SHP77 (cell line): ENCODE measurements at regions not wholly inside any gene's neighbourhood (a gene's known extent, or its start where the extent isn't known, plus 50 kb on each side); places are given as distances from the start of the nearest gene placed in this dataset.
"Not testable (repeated sequence)": the region's sequence is repeated elsewhere in the genome, so short reads cannot be mapped to it uniquely, and the experiment has no call there.

Experiments used
- DNase-seq, 2 experiments: peaks; one replicate each; lab custom pipeline; 2025; lab: John Stamatoyannopoulos, UW

DNA sequence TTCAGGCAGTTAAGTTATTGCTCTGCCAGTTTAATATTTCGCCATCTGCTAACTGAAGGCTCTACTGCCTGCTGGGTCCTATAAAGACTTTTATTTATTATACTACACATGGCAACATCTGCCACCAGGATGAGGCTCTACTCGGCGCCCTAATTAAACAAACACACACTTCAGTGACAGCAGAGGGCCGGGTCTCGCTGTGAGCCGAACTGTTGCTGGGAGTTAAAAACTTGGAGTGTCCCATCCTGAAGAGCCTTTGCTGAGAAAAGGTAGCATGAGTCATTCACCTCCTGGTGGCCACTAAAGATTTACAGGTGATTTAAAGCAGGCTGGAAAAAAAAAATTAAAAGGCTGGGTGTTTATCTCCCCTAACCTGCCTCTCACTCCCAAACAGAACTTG, 183.7 kb downstream of the NPIPA8 start:
- DNase-seq = not testable (repeated sequence)

GRCh38 chr16:18148132-18148531, 188.4 kb downstream of the NPIPA8 start:
- DNase-seq = not testable (repeated sequence)

- DNase-seq = not testable (repeated sequence)
These were observed 189.9 kb downstream of the NPIPA8 start for GRCh38 chr16:18146601-18147142.

DNA sequence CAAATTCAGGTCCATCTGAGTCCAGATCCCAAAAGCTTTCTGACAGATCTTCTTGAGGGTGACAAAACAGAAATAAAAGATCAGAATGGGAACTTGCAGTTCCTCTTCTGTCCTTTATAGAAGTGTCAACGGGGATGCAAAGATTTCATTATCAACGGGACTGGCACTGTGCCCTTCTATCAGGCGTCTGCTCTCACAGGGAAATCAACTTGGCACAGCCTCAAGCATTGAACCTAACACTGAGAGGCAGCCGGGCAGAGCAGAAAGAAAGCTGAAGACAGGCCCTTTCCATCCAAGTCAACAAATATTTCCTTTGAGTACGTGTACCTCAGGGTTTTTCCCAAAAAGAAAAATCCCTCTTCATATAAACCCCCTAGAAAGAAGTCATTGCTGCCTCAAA, 194.5 kb downstream of the NPIPA8 start:
- not testable (repeated sequence) for DNase-seq

DNA sequence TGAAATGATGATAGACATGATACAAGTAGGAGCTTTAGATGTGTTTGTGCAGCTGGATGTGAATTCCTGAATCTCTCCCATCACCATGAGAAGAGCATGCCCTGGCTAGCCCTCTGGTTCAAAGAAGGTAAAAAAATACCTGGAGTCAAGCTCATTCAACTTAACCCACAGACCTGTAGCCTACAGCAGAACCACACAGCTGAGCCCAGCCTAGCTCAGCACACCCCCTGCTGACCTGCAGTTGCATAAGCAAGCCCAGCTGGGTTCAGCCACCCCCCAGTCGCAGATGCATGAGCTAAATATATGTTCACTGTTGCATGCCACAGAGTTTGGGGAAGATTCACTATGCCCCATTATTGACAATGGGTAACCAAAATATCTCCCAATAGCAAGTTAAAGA, 200.2 kb downstream of the NPIPA8 start:
- not testable (repeated sequence) for DNase-seq

GRCh38 chr16:18135024-18135423, 201.5 kb downstream of the NPIPA8 start:
- not testable (repeated sequence) for DNase-seq

DNA sequence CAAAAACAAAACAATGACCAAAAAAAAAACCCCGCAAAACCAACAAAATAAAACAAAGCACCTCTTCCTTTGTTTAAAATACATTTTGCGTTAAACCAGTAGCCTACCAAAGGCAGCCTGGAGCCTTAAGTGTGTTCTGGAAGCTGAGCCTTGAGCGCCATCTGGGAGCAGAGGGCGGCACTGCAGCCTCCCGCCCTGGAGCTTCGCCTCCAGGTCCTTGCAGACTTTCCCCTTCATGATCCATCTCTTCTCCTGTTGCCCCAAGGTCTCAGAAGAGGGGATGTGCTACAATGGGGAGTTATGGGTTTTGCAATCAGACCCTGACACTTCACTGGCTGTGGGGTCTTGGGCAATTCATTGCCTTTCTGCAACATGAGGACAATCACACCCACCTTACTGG, 204.9 kb downstream of the NPIPA8 start:
- DNase-seq = not testable (repeated sequence)

- DNase-seq = not testable (repeated sequence)
These were observed 205.9 kb downstream of the NPIPA8 start for GRCh38 chr16:18130478-18131120.

GRCh38 chr16:18127033-18127432, 209.5 kb downstream of the NPIPA8 start:
- DNase-seq = not testable (repeated sequence)

GRCh38 chr16:18119092-18119491, 217.4 kb downstream of the NPIPA8 start:
- not testable (repeated sequence) for DNase-seq

- DNase-seq = not testable (repeated sequence)
These were observed 217.9 kb downstream of the NPIPA8 start for GRCh38 chr16:18118684-18119083.

- not testable (repeated sequence) for DNase-seq
These were observed 218.5 kb downstream of the NPIPA8 start for GRCh38 chr16:18118071-18118470.

DNA sequence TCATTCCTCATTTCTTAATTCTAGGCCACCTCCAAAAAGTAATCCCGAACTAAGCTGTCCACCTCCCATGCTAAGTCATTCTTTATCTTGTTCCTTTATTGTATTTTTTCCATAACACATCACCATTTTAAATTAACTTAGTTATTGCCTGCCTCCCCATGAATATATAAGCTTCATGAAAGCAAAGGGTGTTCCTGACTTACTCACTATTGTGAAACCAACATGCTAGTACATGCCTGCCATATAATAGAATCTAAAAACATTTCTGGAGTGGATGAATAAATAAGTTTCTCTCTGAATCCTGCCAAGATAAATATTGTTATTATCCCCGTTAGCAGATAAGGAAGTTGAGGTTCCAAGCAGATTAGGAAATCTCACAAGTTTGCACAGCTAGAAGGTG, 232.1 kb downstream of the NPIPA8 start:
- DNase-seq = not testable (repeated sequence)

DNA sequence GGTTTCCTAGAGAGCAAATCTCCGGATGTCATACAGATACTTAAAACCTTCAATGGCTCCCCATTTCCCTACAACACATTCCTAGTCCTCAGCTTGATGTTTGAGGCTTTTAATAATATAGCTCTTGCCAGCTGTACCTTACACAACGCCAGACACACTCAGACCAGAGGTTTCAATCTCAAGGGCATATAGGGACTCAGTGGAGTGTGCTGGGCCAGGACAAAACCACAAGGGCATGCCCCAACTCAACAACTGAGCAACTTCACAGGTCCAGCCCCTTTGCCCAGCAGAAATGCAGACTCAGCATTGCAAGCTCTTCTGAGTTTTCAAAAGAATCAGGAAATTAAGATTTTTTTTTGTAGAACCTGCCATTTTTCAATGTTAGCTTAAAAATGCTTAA, 235.5 kb downstream of the NPIPA8 start:
- DNase-seq = not testable (repeated sequence)

- not testable (repeated sequence) for DNase-seq
These were observed 243.9 kb downstream of the NPIPA8 start for GRCh38 chr16:18092605-18093004.

- DNase-seq = not testable (repeated sequence)
These were observed 255.7 kb downstream of the NPIPA8 start for GRCh38 chr16:18080658-18081363.

DNA sequence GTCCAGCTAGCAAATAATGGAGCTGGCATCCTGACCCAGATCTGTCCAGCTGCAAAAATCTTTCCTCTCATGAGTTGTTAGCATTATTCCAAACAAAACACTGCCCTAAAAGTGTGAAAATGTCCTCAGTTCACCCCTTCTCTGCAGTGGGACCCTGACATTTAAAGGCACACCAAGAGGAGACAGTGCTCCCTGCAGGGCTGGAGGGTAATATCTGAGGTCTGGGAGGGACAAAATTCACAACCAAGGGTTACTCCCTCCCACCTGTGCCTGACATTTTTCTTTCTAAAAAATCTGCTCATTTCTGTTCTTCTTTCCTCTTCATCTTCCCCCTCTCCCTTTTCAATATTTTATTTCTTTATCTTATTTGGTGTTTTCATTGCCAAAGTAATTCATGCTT, 258.6 kb downstream of the NPIPA8 start:
- DNase-seq = not testable (repeated sequence)

GRCh38 chr16:18072161-18072560, 264.4 kb downstream of the NPIPA8 start:
- DNase-seq = no peak

GRCh38 chr16:18069683-18070082, 266.9 kb downstream of the NPIPA8 start:
- DNase-seq = no peak

GRCh38 chr16:18068477-18068876, 268.1 kb downstream of the NPIPA8 start:
- no peak for DNase-seq

DNA sequence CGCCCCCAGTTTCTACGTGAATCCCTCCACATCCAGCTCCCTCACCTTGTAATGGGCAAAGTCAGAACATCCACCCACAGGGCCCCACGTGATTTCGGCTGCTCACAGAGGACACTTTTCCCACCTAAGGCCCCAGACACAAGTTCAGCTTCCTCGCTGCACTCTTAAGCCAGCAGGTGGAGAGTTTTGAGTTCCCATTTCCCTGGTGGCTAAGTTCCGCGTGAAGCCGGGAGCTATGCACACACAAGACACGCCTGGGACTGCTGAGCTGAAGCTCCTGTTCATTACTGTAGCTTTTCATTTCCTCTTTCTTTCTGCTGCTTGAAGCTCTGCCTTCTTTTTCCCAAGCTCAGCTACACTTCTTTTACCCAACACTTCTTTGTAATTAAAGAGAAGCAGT, 273.8 kb downstream of the NPIPA8 start:
- no peak for DNase-seq

- DNase-seq = no peak
These were observed 276.2 kb downstream of the NPIPA8 start for GRCh38 chr16:18060351-18060750.

GRCh38 chr16:18059577-18059976, 277.0 kb downstream of the NPIPA8 start:
- DNase-seq = no peak
